Thymus (tissue), 11 donors: ENCODE measurements at regions not wholly inside any gene's neighbourhood (a gene's known extent, or its start where the extent isn't known, plus 50 kb on each side); places are given as distances from the start of the nearest gene placed in this dataset.
"Not testable (repeated sequence)": the region's sequence is repeated elsewhere in the genome, so short reads cannot be mapped to it uniquely, and the experiment has no call there.

Experiments used
- DNase-seq, 9 donors: peaks; one replicate each; pipeline ENCODE4 v3.0.0-alpha.2; 2013; ENCODE audit warnings: low spot score in 9 of 9, low read depth in 6 of 9, missing footprints in 1 of 9
- H3K27ac ChIP-seq, 2 donors: one replicate each; pipeline ENCODE4 v1.5.1; 2013; ENCODE audit warnings: control low read depth in 1 of 2, low read depth in 1 of 2, low read length in 1 of 2, mild to moderate bottlenecking in 1 of 2, moderate library complexity in 1 of 2
- H3K27me3 ChIP-seq, 2 donors: one replicate each; pipeline ENCODE4 v1.5.1; 2013; ENCODE audit warnings: low read length in 1 of 2; ENCODE audit not compliant: control insufficient read depth in 2 of 2, insufficient read depth in 1 of 2
- H3K36me3 ChIP-seq, 2 donors: one replicate each; pipeline ENCODE4 v1.5.1; 2013; ENCODE audit warnings: low read length in 1 of 2, mild to moderate bottlenecking in 1 of 2, moderate library complexity in 1 of 2; ENCODE audit not compliant: control insufficient read depth in 2 of 2, insufficient read depth in 2 of 2
- H3K4me1 ChIP-seq, 2 donors: one replicate each; pipeline ENCODE4 v1.5.1; 2013; ENCODE audit warnings: low read length in 2 of 2; ENCODE audit not compliant: control insufficient read depth in 2 of 2, insufficient read depth in 2 of 2
- H3K4me3 ChIP-seq, 2 donors: one replicate each; pipeline ENCODE4 v1.5.1; 2013; ENCODE audit warnings: low read length in 2 of 2, control low read depth in 1 of 2, mild to moderate bottlenecking in 1 of 2
- H3K9me3 ChIP-seq, 2 donors: one replicate each; pipeline ENCODE4 v1.5.1; 2013; ENCODE audit warnings: low read length in 1 of 2, mild to moderate bottlenecking in 1 of 2; ENCODE audit not compliant: control insufficient read depth in 2 of 2, insufficient read depth in 1 of 2
- WGBS: extraction: QIAGEN DNeasy Blood & Tissue Kit; methylation state at CpG from one replicate; pipeline ENCODE4 v1.1.7; 2013; 5-methylcytosine and 5-hydroxymethylcytosine counted together
- donor health status: healthy.

GRCh38 chr5:26427281-26427680 lies 611.1 kb downstream of the CDH9 start:
- no peaks in the 10 kb centered on the region for H3K36me3 ChIP-seq
- no peak overlapping the region for H3K4me3 ChIP-seq
- no peak for DNase-seq
- H3K27ac ChIP-seq = no peak overlapping the region
- no peaks in the 10 kb centered on the region for H3K27me3 ChIP-seq
- no peaks in the 10 kb centered on the region for H3K9me3 ChIP-seq
- no peaks in the 10 kb centered on the region for H3K4me1 ChIP-seq
- 91% methylated on average over 2 of the region's 2 CpGs for WGBS

GRCh38 chr5:26419987-26420386 lies 618.4 kb downstream of the CDH9 start:
- DNase-seq = no peak
- Histone ChIP-seq H3K36me3 (no peaks in the 10 kb centered on the region), H3K27ac (no peak overlapping the region), H3K4me1 (no peaks in the 10 kb centered on the region), H3K4me3 (no peak overlapping the region), H3K27me3 (no peaks in the 10 kb centered on the region), H3K9me3 (peaks cover 0 to 4% of the 10 kb centered on the region in 2 donors)
- 91% methylated on average over 1 of the region's 1 CpG for WGBS

GRCh38 chr5:26416911-26417310 lies 621.5 kb downstream of the CDH9 start:
- Histone ChIP-seq H3K4me1 (no peaks in the 10 kb centered on the region), H3K9me3 (peaks cover 0 to 4% of the 10 kb centered on the region in 2 donors), H3K36me3 (no peaks in the 10 kb centered on the region), H3K27me3 (no peaks in the 10 kb centered on the region), H3K4me3 (no peak overlapping the region), H3K27ac (no peak overlapping the region)
- no peak for DNase-seq
- WGBS = 94% methylated on average over 5 of the region's 5 CpGs

- H3K4me1 ChIP-seq = no peaks in the 10 kb centered on the region
- H3K27me3 ChIP-seq = no peaks in the 10 kb centered on the region
- 92% methylated on average over 12 of the region's 12 CpGs for WGBS
- DNase-seq = no peak
- no peak overlapping the region for H3K27ac ChIP-seq
- peaks cover 0 to 4% of the 10 kb centered on the region in 2 donors for H3K9me3 ChIP-seq
- H3K4me3 ChIP-seq = no peak overlapping the region
- no peaks in the 10 kb centered on the region for H3K36me3 ChIP-seq
Measured at GRCh38 chr5:26415987-26416779, 622.2 kb downstream of the CDH9 start.

GRCh38 chr5:26390608-26391007 lies 647.8 kb downstream of the CDH9 start:
- no peak overlapping the region for H3K4me3 ChIP-seq
- no peaks in the 10 kb centered on the region for H3K27me3 ChIP-seq
- no peak overlapping the region for H3K27ac ChIP-seq
- peaks cover 0 to 4% of the 10 kb centered on the region in 2 donors for H3K9me3 ChIP-seq
- no peaks in the 10 kb centered on the region for H3K4me1 ChIP-seq
- DNase-seq = no peak
- H3K36me3 ChIP-seq = no peaks in the 10 kb centered on the region
- 90% methylated on average over 5 of the region's 5 CpGs for WGBS

GRCh38 chr5:26388976-26389375 lies 649.4 kb downstream of the CDH9 start:
- Histone ChIP-seq H3K9me3 (peaks cover 0 to 4% of the 10 kb centered on the region in 2 donors), H3K4me3 (no peak overlapping the region), H3K27ac (no peak overlapping the region), H3K27me3 (no peaks in the 10 kb centered on the region), H3K4me1 (no peaks in the 10 kb centered on the region), H3K36me3 (no peaks in the 10 kb centered on the region)
- WGBS = 40% methylated on average over 1 of the region's 1 CpG
- DNase-seq = no peak

GRCh38 chr5:26386532-26386931 lies 651.9 kb downstream of the CDH9 start:
- peaks cover 0 to 5% of the 10 kb centered on the region in 2 donors for H3K9me3 ChIP-seq
- no peak overlapping the region for H3K4me3 ChIP-seq
- H3K27ac ChIP-seq = no peak overlapping the region
- WGBS = 92% methylated on average over 1 of the region's 1 CpG
- DNase-seq = no peak
- no peaks in the 10 kb centered on the region for H3K36me3 ChIP-seq
- no peaks in the 10 kb centered on the region for H3K4me1 ChIP-seq
- no peaks in the 10 kb centered on the region for H3K27me3 ChIP-seq

- not testable (repeated sequence) for H3K27me3 ChIP-seq, DNase-seq, H3K36me3 ChIP-seq, H3K4me3 ChIP-seq, H3K27ac ChIP-seq, H3K4me1 ChIP-seq
- H3K9me3 ChIP-seq = peaks cover 3 to 28% of the 10 kb centered on the region in 2 donors
- whole genome bisulfite sequencing = 87% methylated on average over 4 of the region's 4 CpGs
Measured at GRCh38 chr5:26364624-26365023, 673.8 kb downstream of the CDH9 start.

GRCh38 chr5:26343801-26344325 lies 694.5 kb downstream of the CDH9 start:
- no peaks in the 10 kb centered on the region for H3K27me3 ChIP-seq
- no peak overlapping the region for H3K27ac ChIP-seq
- DNase-seq = no peak
- no peak overlapping the region for H3K4me3 ChIP-seq
- H3K36me3 ChIP-seq = no peaks in the 10 kb centered on the region
- no peaks in the 10 kb centered on the region for H3K4me1 ChIP-seq
- 85% methylated on average over 3 of the region's 3 CpGs for WGBS
- no peaks in the 10 kb centered on the region for H3K9me3 ChIP-seq
